Activated CD4-positive, alpha-beta T cell treated with anti-CD3 and anti-CD28 coated beads, Interleukin-2, amount 50 U/mL, for 24 hours (primary cell): ENCODE measurements at regions not wholly inside any gene's neighbourhood (a gene's known extent, or its start where the extent isn't known, plus 50 kb on each side); places are given as distances from the start of the nearest gene placed in this dataset.

Source experiments
- DNase-seq, 2 donors: peaks; one replicate each; pipeline ENCODE4 v3.0.0-alpha.2; 2020; ENCODE audit warnings: low read depth in 1 of 2, low spot score in 1 of 2

DNA sequence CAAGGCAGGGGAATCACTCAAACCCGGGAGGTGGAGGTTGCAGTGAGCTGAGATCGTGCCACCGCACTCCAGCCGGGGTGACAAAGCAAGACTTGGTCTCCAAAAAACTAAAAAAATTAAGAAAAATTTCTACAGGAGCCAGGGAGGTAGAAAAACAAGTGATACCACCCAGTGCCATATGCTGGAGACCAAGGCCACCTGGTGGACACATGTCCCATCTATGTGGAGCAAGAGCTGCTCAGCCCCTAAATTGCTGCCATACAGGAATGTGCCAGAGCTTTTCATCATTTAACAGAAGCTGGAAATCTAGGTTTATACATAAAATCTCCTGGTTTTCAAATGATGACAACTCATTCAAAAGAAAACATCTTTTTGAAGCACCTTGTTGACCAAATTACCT is 61.4 kb upstream of the ELK3 start:
- no peak for DNase-seq

DNA sequence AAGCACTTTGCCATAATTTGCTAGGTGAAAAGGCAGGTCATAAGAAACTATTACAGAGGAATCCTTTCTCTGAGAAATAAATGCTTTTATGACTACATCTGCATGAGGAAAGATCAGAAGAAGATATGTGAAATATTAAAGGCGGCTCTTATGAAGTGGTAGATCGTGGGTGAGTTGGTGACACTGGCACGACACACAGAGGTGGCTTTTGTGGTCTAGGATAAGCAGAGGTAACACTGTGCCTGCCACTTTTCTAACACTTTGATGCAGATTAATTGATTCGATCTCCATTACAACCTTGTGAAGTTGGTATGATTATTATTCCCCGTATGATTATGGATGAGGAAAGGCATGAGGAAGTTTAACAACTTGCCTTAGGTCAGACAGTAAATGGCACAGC is 60.0 kb upstream of the ELK3 start:
- DNase-seq: no peak

DNA sequence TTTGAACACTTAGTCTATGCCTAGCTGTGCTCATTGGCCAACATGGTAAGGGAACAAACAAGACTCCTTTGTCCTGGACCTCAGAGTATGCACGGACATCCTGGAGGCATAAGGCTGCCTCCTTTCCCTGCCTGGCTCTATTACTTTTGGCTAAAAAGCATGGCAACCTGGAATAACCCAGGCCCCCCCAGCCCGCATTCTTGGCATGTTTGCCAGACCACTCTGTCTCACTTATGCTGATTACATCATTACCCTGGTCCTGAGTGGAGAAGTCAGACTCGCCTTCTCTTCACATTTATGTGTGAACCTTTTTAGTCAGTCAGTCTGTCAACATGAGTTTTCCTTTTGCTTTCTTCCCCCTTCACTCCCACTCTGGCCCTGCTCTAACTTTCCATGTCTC is 58.0 kb upstream of the ELK3 start:
- DNase-seq: no peak

DNA sequence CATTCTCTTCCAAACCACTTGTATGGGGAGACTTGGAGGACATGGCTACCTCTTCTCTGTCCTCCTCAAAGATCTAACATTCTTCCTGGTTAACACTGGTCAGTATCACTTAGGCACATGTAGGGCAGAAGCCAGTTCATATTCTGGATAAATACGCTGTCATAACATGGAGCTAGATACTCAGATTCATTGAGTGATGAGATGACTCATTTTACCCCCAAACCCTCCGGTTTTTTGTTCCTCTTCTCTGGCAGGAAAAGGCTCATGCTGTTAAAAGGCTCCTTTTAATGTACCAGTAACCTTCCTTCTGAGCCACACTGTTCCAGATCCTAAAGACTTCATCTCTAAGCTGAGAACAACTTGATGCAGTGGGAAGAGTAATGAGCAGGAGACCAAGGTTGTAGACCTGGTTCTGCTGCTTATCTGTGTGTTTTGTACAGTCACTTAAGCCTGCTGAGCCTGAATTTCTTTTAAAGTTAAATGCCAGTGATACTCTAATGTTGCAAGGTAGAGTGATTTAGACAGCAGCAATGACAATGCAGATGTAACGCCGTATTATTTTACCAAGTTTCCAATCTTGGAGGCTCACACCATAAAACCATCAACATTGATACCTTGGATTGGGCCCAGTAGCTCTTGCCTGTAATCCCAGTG is 57.3 kb upstream of the ELK3 start:
- DNase-seq: no peak

DNA sequence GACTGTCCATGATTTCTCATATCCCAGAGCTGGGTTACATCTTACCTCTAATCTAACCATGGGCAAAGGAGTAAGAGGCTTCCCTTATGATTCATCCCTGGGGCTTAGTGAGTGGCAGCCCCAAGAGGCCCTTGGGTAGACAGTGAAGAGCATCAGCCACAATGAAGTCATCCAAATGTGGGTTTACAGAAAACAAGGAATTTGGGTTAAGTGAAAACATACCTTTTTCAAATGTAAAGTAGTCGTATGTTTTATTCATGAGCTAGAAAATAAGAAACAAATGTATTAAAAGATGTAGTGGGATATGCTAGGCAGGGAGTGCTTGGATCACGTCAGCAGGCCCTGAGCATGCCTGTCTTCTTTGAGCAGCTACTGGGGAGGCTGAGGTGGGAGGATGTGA is 54.0 kb upstream of the ELK3 start:
- DNase-seq: no peak

DNA sequence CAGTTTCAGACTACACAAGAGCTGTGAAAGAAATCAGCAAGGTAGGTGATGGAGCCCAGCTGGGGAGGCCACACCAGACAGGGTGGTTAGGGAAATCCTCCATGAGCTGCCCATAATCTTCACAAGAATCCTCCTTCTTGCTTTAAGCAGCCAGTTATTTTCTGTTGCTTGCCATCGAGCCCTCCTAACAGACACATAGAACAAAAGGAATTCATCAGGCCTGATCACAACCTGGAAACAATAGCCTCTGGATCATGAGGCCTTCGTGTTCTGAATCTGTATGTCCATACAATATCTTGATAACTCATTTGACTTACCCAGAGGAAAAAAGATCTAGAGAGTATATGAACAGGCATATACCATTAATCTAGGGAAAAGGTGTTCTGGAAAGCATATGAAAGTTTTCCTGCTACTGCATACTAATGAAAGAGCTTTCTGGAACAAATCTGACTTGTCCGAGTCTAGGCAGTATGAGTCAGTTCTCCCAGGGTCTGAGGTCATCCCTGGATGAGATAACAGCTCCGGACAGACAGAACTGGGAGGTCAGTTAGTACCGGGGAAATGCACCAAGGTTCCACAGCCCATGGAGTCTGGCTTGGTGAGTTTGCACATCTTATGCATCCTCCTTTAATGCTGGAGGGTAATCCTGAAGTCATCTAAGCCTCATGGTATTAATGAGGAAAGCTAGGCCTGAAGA is 52.8 kb upstream of the ELK3 start:
- DNase-seq: no peak

DNA sequence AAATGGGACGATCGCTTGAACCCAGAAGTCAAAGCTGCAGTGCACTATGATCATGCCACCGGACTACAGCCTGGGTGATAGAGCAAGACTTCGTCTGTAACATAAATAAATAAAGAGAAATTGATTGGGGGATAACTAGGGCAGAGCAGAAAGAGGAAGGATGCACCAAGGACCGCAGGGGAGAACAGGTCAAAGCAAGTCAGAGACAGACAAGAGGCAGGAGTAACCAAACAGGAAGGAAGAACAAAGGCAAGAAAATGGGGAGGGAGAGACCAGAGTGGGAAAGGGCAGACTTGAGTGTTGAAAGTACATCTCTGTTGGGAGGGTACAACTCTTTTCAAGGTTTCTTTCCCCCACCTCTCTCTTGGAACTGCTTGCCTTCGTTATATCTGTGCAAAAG is 50.8 kb upstream of the ELK3 start:
- DNase-seq: no peak

DNA sequence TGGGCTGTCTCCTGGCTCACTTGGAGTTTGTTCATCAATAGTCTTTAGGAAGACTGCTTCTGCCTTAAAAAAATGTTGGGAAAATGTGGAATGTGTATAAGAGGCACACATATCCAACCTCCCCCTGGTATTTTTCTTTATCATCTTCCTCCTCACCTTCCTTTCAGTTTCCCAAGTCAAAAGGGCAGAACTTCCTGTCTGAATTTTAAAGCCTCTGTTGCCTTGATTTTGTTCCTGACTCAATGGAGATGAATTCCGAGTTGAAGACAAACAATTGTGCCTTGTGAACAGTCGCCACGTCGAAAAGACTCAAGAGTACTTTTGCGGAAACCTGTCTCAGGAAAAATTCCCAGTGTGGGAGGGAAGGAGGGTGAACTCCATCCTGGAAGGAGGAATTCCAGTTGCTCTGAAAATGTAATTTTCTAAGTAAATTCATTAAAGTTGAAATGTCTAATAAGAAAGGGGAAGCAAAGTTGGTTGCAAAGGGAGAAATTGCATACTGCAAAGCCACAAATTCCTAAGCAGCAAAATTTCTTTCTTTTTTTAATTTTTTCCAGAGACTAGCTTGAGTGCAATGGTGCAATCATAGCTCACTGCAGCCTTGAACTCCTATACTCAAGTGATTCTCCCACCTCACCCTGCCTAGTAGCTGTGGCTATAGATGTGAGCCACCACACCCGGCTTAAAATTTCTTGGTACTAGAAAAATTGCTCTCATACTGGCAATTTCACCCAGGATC is 50.2 kb upstream of the ELK3 start:
- no peak for DNase-seq
